ENCODE measurements at regions not wholly inside any gene's neighbourhood (a gene's known extent, or its start where the extent isn't known, plus 50 kb on each side); places are given as distances from the start of the nearest gene placed in this dataset.
A peak's percentile ranks its signal among the peaks of the same experiment; 100 is the strongest.

DNA sequence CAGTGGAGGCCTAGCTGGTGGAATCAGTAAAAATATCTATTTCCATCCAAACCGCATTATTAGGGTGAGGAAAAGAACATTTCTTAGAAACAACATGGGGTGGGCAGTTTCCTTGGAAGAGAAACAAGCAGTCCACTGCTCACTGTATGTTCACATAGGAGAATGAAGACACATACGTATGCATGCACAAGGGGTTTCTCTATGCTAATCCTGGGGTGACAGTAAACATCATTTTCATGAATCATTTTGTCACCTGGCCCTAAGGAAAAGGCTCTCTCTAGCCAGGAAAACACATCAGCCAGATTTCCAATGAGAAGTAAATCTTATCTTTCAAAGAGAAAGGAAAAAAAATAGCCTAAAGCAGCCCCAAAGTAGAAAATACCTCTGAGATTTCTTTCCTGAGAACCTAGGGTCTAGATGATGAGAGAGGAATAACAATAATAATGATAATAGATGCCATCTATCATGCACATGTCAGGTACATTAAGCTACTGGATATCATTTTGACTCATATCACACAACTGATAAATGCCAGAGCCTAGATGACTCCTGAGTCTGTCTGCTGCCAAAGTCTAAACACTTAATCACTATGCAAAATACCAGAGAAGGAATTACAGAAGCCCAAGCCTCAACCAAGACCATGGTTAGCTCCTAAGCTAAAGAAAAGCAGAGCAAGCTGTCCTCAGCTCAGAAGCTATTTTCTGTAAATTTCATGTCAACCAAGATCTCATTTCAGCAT lies 520.5 kb upstream of the TMPO start:
- DNase-seq = no peak

DNA sequence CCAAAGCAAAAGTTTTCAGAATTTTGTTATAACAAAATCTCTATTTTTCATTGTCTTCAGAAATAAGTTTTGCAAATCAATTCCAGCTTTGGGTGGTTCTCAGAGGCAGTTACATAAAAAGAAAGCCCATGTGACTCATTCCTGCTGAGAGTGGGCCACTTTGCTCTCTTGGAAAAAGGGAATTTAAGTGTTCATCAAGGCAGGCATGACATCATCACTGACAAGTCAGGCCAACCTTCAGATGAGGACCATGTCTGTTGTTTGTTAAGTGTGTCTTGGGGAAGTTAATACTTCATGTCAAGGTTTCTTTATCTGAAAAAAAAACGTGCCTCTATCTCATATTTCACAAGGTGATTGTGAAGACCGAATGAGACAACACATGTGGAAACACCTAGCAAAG lies 519.8 kb upstream of the TMPO start:
- DNase-seq = no peak

DNA sequence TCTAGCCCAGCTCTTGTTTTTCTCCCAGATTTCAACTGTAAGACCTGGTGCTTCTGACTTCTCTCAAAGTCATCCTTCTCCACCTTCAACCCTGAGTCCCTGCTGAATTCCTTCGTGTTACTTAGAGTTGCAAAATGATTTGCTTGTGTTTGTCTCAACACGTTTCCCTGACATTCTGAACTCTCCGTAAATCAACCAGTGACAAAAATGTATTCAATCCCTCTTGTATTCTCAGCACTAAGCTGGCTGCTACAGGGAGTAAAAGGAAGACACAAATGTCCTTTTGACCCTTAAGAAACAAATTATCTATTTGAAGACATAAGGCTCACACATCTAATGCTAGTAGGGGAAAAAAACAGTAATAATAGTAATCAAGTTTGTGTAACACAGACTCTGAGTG lies 514.0 kb upstream of the TMPO start:
- no peak for DNase-seq

GRCh38 chr12:98002887-98003493 lies 512.4 kb upstream of the TMPO start:
- peak; percentile 23 for DNase-seq

DNA sequence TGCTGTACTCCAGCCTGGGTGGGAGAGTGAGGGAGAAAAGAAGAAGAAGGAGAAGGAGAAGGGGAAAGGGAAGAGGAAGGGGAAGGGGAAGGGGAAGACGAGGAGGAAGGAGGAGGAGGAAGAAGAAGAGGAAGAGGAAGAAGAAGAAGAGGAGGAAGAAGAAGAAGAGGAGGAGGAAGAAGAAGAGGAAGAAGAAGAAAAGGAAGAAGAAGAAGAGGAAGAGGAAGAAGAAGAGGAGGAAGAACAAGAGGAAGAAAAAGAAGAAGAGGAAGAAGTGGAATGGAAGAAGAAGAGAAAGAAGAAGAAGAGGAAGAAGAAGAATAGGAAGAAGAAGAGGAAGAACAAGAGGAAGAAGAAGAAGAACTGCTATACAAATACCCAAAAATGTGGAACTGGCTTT lies 507.4 kb upstream of the TMPO start:
- no peak for DNase-seq

- DNase-seq = no peak
Observed at GRCh38 chr12:98013560-98013959, 501.8 kb upstream of the TMPO start.

DNA sequence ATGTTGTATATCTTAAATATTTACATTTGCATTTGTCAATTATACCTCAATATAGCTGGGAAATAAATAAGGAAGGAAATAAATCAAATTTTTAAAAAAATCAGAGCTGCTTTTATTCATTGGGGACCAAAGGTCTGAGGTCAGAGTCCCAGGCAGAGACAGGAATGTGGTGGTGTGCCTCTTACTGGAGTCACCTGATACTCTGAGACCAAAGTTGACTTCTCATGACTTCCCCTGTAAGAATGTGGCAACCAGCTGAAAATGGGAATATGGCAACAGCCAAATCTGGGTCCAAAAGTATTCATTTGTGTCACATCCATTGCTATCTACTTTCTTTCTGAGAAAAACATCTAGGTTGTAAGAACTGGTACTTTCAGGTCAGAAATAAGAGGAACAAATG lies 496.6 kb upstream of the TMPO start:
- no peak for DNase-seq

DNA sequence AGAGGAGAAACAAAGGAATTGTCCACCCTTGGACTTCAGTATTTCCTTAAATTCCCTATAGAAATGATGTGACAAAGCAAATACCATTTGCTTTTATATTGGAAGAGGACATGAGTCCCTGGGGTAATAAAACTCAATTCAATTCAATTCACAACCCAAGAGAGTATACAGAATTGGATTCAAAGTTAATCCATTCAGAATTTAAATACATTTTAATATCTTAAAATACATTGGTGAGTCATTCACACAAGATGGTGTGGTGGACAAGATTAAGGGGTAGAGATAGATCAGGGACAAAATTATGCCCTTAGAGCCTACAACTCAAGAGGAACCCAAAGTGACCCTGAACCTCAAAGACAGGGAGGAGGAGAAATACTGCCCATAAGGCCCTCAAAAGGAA lies 495.0 kb upstream of the TMPO start:
- DNase-seq = no peak

- no peak for DNase-seq
Observed at GRCh38 chr12:98022961-98023360, 492.4 kb upstream of the TMPO start.

GRCh38 chr12:98037401-98038140 lies 477.8 kb upstream of the TMPO start:
- no peak for DNase-seq

GRCh38 chr12:98042668-98043067 lies 472.7 kb upstream of the TMPO start:
- no peak for DNase-seq

- no peak for DNase-seq
Observed at GRCh38 chr12:98045395-98045794, 470.0 kb upstream of the TMPO start.

- DNase-seq = peak; percentile 1
Observed at GRCh38 chr12:98048326-98048725, 467.1 kb upstream of the TMPO start.

- no peak for DNase-seq
Observed at GRCh38 chr12:98053202-98053601, 462.2 kb upstream of the TMPO start.

- DNase-seq = no peak
Observed at GRCh38 chr12:98057701-98058100, 457.7 kb upstream of the TMPO start.

DNA sequence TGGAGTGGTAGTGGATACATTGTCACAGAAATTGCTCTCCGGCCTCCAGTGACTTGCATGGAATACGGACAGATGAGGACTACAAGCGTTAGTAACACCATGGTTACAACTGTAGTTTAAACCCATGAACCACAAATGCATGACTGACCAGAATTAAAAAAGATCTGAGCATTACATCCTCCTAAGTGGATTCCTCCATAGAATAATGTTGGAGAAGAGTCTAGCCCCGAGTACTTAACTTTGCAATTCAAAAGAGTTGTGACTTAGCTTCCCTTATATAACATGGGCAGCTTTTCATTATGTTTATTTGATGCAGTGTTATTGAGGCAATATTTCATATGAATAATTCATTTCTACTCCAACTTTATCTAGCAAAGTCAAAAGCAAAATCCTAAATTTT lies 457.2 kb upstream of the TMPO start:
- no peak for DNase-seq

DNA sequence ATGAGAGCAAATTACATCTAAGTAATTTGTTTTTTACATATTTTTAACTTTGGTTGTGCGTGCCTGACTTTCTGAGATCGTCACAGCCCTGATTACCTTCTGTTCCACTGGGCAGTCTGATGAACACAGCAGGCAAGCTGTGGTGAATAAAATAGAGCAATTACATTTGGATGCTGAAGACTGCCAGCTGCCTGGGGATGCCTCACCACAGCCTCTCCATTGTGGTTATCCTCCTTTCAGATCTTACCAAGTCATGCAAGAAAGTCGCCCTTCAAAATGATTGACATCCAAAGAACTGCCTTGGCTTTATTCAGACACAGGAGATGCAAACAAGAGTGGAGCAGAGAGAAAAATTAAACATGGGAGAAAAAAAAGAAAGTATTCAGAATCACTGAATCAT lies 456.6 kb upstream of the TMPO start:
- DNase-seq = no peak

DNA sequence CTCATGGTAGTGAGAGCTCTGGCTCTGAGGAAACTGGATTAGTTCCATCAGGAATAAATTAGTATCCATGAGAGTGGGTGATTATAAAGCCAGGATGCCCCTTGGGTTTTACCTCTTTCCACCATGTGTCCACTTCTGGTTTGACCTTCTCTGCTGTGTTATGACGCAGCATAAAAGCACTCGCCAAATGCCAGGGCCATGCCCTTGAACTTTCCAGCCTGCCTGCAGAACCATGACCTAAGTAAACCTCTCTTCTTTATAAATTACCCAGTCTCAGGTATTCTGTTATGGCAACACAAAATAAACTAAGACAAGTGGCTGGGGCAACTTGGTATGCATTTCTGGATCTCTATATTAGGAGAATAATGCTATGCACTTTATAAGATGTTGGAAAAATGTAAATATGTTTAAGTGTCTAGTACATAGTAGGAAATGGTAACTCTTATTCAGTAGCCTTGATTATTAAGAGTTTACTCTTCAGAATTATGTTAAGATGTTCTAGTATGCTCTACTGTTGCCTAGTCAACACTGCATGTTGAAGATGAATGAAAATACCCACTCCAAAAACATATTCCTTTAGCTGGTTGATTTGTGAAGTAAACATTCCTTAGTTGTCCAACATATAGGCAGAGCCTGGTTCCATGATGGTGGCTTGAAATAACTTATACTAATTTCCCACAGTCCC lies 455.6 kb upstream of the TMPO start:
- no peak for DNase-seq

DNA sequence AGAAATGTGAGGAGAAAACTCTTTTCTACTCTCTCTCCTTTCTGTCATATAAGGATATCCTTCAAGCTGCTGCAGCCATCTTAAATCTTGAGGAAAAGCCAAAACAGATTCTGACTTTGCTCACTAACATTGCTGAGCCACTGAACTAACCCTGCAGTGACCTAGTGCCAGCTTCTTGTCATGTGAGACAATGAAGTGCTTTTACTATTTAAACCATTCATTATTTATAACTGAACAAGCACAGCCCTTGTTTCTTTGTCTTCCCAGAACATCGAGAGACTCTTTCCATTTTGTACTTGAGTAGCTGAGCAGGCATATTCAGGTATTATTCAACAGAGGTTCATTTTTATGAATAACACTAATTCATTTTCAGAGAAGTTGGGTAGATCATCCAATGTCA lies 455.0 kb upstream of the TMPO start:
- DNase-seq = no peak

DNA sequence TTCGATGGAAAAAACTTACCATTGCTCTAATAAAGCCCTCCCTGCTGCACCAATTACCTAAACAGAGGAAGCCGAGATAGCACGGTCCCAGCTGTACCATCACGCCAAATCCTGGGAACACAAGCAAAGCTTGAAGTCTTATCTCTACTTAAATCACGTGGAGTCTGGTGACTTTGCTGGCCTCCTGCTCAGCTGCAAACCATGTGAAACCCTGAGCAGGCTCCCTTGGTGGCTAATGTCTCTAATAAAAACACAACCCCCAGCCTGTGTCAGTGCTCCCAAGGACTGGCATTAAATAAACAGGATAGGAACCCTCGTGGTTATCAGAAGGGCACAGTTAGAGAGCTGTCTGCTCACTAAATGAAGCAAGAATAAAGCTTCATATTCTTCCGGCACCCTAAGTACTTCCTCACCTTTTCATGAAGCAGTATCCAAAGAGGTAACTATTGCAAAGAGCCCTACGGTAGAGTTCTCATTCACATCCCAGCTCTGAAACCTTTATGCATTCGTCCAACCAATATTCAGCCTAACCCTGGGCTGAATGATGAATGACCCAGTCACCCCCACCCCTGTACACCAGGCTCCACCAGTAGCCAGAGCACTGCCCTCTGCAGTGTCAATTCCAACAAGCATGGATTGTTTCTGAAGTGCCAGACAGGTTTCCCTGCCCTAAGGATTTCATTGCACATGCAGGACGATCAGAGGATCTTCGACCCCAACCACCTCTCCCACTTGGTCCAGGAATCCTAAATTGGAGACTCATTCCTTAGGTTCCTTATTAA lies 452.7 kb upstream of the TMPO start:
- no peak for DNase-seq

DNA sequence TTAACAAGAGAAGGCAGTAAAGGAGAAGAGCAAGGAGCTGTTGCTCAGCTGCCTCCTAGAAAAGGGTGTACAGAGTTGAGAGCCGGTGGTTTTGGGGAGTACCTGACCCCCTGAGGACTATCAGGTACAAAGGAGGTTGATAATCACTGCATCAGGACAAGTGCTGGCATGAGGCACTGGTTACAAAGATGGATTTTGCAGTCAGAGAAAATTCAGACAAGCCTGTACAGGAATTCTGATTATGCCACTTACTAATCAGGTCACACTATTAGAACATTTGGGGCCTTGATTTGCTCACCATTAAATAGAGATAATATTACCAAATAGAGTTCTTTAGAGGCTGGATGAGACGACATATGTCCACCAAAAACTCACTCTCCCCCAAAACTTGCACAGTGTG lies 450.9 kb upstream of the TMPO start:
- DNase-seq = no peak

DNA sequence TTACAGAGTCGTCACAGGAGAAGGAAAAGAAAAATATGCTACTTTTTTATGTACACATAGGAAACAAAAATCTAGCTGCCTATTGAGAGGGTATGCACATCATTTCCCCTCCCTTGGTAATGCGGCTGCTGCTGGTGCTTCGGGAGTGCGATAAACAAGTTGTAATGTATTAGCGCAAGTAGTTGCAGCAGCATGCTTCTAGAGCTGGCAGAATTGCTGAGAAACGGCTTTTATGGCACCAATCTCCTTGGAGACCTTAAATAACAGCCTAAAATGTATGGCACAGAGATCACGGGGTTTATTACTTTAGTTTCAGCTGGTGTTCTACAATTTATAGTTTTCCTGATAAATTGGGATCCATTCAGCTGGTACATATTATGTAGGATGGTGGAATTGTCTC lies 447.6 kb upstream of the TMPO start:
- no peak for DNase-seq

GRCh38 chr12:98073610-98074009 lies 441.8 kb upstream of the TMPO start:
- DNase-seq = no peak
